Testis (tissue), 2 donors: ENCODE measurements at regions not wholly inside any gene's neighbourhood (a gene's known extent, or its start where the extent isn't known, plus 50 kb on each side); places are given as distances from the start of the nearest gene placed in this dataset.

Experiments used
- POLR2A ChIP-seq: fragments of 450-650 bp; IDR thresholded peaks from one replicate; pipeline ENCODE4 v1.6.1; 2017; ENCODE audit warnings: antibody characterized with exemption, mild to moderate bottlenecking, moderate library complexity
- TF ChIP-seq, protein P1 (sequence below), 3 experiments: fragments of 450-650 bp in 2 of 3; fragments of 200-600 bp in 1 of 3; sonication (generic) in 1 of 3; IDR thresholded peaks; one replicate each; pipeline ENCODE4 v1.5.1; 2016 to 2019; ENCODE audit warnings: antibody characterized with exemption in 3 of 3, mild to moderate bottlenecking in 2 of 3, moderate library complexity in 1 of 3

DNA sequence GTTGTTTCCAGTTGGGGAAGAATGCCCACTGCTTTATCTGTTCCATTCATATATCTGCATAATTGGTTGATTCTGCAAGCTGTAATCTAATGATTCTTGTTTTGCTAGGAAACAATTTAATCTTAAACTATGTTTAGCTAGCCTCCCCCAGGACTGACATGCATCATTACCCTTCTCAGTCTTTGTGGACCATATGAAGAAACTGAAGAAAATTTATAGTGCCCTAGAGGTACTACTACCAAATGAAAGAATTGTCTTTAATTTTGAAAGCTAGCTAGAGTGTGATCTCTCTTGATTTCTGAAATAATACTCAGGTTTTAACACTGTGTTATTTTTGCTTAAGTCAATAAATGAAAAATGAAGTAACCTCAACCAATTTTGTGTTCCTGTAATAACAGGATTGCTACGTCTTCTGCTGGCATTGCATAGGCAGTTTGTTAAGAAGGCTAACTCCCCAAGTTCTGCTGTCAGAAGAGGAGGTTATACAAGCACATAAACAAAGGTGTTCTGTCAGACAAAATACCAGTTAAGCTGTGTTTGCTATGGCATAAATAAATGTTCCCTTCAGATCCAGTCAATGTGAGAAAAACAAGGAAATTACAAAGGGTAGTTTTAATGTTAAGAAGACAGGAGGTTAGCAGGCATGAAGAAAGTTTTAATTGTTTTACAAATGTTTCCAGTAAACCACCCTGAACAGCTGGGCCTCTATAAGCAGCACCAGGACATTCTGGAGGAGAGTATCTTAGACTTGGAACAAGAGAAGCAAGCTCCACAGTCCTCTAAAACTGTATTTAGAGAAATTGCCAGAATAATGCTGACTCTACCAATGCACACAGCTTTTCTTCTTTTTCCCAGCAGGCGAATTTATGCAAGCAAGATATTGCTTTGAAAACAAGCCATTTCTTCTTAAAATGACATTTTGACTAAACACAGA lies 90.3 kb upstream of the CTTNBP2 start:
- TF ChIP-seq, protein P1, sequence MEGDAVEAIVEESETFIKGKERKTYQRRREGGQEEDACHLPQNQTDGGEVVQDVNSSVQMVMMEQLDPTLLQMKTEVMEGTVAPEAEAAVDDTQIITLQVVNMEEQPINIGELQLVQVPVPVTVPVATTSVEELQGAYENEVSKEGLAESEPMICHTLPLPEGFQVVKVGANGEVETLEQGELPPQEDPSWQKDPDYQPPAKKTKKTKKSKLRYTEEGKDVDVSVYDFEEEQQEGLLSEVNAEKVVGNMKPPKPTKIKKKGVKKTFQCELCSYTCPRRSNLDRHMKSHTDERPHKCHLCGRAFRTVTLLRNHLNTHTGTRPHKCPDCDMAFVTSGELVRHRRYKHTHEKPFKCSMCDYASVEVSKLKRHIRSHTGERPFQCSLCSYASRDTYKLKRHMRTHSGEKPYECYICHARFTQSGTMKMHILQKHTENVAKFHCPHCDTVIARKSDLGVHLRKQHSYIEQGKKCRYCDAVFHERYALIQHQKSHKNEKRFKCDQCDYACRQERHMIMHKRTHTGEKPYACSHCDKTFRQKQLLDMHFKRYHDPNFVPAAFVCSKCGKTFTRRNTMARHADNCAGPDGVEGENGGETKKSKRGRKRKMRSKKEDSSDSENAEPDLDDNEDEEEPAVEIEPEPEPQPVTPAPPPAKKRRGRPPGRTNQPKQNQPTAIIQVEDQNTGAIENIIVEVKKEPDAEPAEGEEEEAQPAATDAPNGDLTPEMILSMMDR (IDR thresholded peaks at IDR 0.05) = no peak
- TF ChIP-seq POLR2A = no peak
